Activated naive CD8-positive, alpha-beta T cell treated with anti-CD3 and anti-CD28 coated beads, Interleukin-2, amount 50 U/mL, for 24 hours (primary cell): ENCODE measurements at regions not wholly inside any gene's neighbourhood (a gene's known extent, or its start where the extent isn't known, plus 50 kb on each side); places are given as distances from the start of the nearest gene placed in this dataset.

ENCODE experiments used
- ATAC-seq: fragments of 150-1000 bp; cut with Tn5 transposase; one replicate; pipeline ENCODE4 v1.10.0; 2021
- DNase-seq: peaks from one replicate; pipeline ENCODE4 v3.0.0; 2021
- H3K27ac Mint-ChIP-seq: one replicate; pipeline ENCODE4 v1.8.0; 2021; ENCODE audit warnings: mild to moderate bottlenecking, mixed read lengths
- H3K27me3 Mint-ChIP-seq: one replicate; pipeline ENCODE4 v1.8.0; 2021; ENCODE audit warnings: mixed read lengths
- H3K36me3 Mint-ChIP-seq: one replicate; pipeline ENCODE4 v1.8.0; 2021; ENCODE audit warnings: low read depth, mixed read lengths
- H3K4me1 Mint-ChIP-seq: one replicate; pipeline ENCODE4 v1.8.0; 2021; ENCODE audit warnings: mixed read lengths
- H3K4me3 Mint-ChIP-seq: one replicate; pipeline ENCODE4 v1.8.0; 2021; ENCODE audit warnings: mild to moderate bottlenecking, moderate library complexity, mixed read lengths
- H3K9me3 Mint-ChIP-seq: one replicate; pipeline ENCODE4 v1.8.0; 2021; ENCODE audit warnings: mixed read lengths

DNA sequence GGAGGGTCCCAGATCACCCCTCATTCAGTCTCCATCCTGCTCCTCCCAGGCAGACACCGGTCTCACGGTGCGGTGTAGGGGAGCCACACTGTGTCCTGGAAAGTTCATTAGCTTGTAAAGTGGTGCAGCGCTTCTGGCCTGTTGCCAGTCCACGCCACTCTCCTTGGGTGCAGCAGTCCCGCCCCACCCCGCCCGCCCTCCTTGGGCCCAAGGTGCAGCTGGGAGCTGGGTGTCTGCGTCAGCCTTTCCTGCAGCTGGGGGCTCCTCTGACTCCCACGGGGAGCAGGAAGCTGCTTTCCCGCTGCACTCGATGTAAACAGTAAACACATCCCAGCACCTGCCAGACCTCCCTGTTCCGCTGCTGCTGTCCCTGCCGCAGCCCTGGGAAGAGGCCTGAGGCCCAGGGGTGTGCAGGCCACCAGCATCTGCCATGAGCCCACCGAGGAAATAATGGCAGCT is 53.8 kb upstream of the ASB18 start:
- no peaks in the 10 kb centered on the region for H3K4me1 Mint-ChIP-seq
- H3K27me3 Mint-ChIP-seq, result no peaks in the 10 kb centered on the region
- no peak overlapping the region for H3K27ac Mint-ChIP-seq
- H3K36me3 Mint-ChIP-seq, result no peaks in the 10 kb centered on the region
- DNase-seq (no peak), ATAC-seq (no peak)
- H3K9me3 Mint-ChIP-seq, result peaks cover 4% of the 10 kb centered on the region
- H3K4me3 Mint-ChIP-seq, result no peak overlapping the region

DNA sequence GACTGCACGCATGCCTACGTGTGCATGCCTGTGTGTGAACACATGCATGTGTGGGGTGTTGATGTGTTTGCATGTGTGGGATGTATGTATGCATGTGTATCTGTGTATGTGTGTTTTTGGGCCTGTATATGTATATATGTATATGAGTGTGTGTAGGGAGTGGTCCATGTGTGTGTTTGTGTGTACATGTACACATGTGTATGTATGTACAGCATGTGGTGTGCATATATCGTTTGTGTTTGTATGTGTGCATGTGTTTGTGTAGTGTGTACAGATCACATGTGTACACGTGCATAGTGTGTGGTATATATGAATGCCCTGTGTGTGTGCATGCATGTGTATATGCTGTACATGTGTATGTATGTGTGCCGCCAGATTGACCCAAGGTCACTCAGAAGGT is 54.2 kb upstream of the ASB18 start:
- H3K4me3 Mint-ChIP-seq, result no peak overlapping the region
- peaks cover 4% of the 10 kb centered on the region for H3K9me3 Mint-ChIP-seq
- no peak overlapping the region for H3K27ac Mint-ChIP-seq
- no peaks in the 10 kb centered on the region for H3K4me1 Mint-ChIP-seq
- DNase-seq (no peak), ATAC-seq (no peak)
- H3K27me3 Mint-ChIP-seq, result no peaks in the 10 kb centered on the region
- H3K36me3 Mint-ChIP-seq, result no peaks in the 10 kb centered on the region

- Mint-ChIP-seq H3K36me3 (no peaks in the 10 kb centered on the region), H3K27me3 (no peaks in the 10 kb centered on the region), H3K27ac (no peak overlapping the region), H3K4me3 (no peak overlapping the region), H3K4me1 (no peaks in the 10 kb centered on the region), H3K9me3 (no peaks in the 10 kb centered on the region)
- no peak for DNase-seq
- no peak for ATAC-seq
Measured at GRCh38 chr2:236319036-236319435, 54.8 kb upstream of the ASB18 start.

DNA sequence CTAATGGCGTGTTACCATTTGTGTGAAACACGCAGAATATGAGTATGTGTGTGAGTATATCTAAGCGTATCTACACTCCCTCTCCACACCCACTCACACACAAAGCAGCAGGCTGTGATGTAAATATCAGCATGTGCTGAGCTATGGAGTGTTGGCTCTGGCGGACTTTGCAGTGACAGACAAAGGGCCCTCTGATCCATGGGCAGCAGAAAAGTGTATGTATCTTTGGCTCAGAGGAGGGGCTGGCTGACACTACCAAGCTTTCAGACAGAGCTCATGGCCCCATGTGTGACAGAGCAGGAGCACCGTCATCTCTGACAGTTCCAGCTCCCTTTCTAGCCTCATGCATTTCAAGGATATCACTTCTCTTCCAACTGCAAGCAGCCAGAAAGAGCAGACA is 57.2 kb upstream of the ASB18 start:
- Mint-ChIP-seq H3K36me3 (no peaks in the 10 kb centered on the region), H3K4me3 (no peak overlapping the region), H3K27ac (no peak overlapping the region), H3K9me3 (no peaks in the 10 kb centered on the region), H3K4me1 (no peaks in the 10 kb centered on the region), H3K27me3 (no peaks in the 10 kb centered on the region)
- no peak for DNase-seq
- no peak for ATAC-seq

- Mint-ChIP-seq H3K27me3 (peaks cover 3% of the 10 kb centered on the region), H3K4me3 (no peak overlapping the region), H3K4me1 (no peaks in the 10 kb centered on the region), H3K36me3 (no peaks in the 10 kb centered on the region), H3K9me3 (no peaks in the 10 kb centered on the region), H3K27ac (no peak overlapping the region)
- ATAC-seq, result no peak
- no peak for DNase-seq
Measured at GRCh38 chr2:236333417-236334121, 69.4 kb upstream of the ASB18 start.

DNA sequence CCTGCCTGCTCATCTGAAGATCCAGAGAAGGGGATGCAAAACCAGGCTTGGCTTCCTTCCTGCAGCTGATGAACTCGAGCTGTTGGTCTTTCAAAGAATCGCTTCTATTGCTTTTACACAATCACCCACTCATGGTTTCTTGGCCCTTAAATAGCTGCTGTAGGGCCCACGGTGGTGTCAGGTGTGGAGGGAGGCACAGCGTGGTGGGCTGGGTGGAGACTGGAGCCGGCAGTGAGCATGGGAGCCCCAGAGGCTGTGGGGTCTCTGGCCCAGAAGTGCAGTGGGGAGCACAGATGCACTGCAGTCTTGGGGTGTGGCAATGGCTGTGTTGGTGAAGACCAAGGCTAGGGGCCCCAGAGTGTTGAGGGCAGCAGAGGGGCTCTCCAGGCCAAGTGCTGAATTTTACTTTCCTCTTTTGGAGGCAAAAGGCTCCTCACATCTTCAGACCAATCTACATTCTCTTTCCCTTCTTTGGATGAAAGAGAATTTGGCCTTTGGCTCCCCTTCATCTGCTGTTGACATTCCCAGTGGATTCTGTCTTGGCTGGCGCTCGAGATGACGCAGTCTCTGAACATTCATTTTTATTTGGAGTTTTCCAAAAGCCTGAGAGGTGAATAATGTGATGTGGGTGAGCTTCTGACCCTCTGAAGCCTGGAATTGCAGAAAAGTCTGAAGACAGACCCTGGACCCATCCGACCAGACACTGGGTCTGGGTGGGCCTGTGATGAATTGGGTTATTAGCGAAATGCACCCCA is 70.1 kb upstream of the ASB18 start:
- Mint-ChIP-seq H3K36me3 (no peaks in the 10 kb centered on the region), H3K9me3 (no peaks in the 10 kb centered on the region), H3K27ac (no peak overlapping the region), H3K4me3 (no peak overlapping the region), H3K27me3 (peaks cover 1% of the 10 kb centered on the region), H3K4me1 (no peaks in the 10 kb centered on the region)
- ATAC-seq, result no peak
- DNase-seq, result no peak

- no peak for DNase-seq
- no peaks in the 10 kb centered on the region for H3K4me1 Mint-ChIP-seq
- H3K36me3 Mint-ChIP-seq, result no peaks in the 10 kb centered on the region
- no peak overlapping the region for H3K4me3 Mint-ChIP-seq
- no peaks in the 10 kb centered on the region for H3K9me3 Mint-ChIP-seq
- no peak for ATAC-seq
- H3K27ac Mint-ChIP-seq, result no peak overlapping the region
- no peaks in the 10 kb centered on the region for H3K27me3 Mint-ChIP-seq
Measured at GRCh38 chr2:236335696-236336574, 71.7 kb upstream of the ASB18 start.

GRCh38 chr2:236336575-236337464 is 72.6 kb upstream of the ASB18 start:
- Mint-ChIP-seq H3K4me1 (no peaks in the 10 kb centered on the region), H3K27me3 (no peaks in the 10 kb centered on the region), H3K27ac (no peak overlapping the region), H3K4me3 (no peak overlapping the region), H3K36me3 (no peaks in the 10 kb centered on the region), H3K9me3 (no peaks in the 10 kb centered on the region)
- ATAC-seq (no peak), DNase-seq (no peak)

- Mint-ChIP-seq H3K9me3 (no peaks in the 10 kb centered on the region), H3K27ac (no peak overlapping the region), H3K4me1 (no peaks in the 10 kb centered on the region), H3K36me3 (no peaks in the 10 kb centered on the region), H3K4me3 (no peak overlapping the region), H3K27me3 (no peaks in the 10 kb centered on the region)
- DNase-seq, result no peak
- no peak for ATAC-seq
Measured at GRCh38 chr2:236337465-236338325, 73.5 kb upstream of the ASB18 start.

DNA sequence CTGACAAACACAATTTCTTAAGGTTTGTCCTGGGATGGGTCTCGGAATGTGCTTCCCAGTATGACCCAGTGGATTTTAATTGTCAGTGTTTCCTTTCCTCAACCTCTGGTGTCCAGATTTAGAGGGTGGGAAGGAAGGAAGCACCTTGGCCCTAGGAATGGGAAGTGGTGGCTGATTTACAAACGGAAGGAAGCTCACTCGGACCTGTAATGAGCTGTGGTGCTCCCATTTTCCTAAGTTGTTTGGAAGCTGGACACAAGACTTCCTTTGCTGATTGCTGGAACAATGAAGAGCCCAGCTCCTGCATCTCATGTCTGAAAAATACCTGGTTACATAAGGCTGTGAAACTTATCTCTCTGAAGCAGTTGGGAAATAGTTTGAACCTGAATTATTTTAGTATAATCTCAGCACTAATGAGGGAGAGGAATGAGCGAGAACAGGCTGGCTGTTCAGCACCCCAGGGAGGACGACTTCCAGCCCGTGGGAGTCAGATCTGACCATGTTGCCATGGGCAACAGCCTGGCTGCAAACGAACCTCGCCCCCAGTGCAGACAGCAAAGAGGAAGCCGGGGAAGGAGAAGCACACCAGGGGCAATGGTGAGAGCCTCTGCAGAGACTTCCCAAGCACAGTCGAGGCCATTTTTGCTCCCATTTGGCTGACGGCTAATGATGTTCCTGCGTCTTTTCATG is 74.4 kb upstream of the ASB18 start:
- no peak for DNase-seq
- Mint-ChIP-seq H3K9me3 (no peaks in the 10 kb centered on the region), H3K27ac (no peak overlapping the region), H3K4me1 (no peaks in the 10 kb centered on the region), H3K36me3 (no peaks in the 10 kb centered on the region), H3K4me3 (no peak overlapping the region), H3K27me3 (no peaks in the 10 kb centered on the region)
- ATAC-seq, result no peak

GRCh38 chr2:236340251-236340650 is 76.0 kb upstream of the ASB18 start:
- ATAC-seq (no peak), DNase-seq (no peak)
- no peak overlapping the region for H3K27ac Mint-ChIP-seq
- no peaks in the 10 kb centered on the region for H3K27me3 Mint-ChIP-seq
- H3K36me3 Mint-ChIP-seq, result no peaks in the 10 kb centered on the region
- H3K4me1 Mint-ChIP-seq, result no peaks in the 10 kb centered on the region
- no peak overlapping the region for H3K4me3 Mint-ChIP-seq
- H3K9me3 Mint-ChIP-seq, result no peaks in the 10 kb centered on the region

DNA sequence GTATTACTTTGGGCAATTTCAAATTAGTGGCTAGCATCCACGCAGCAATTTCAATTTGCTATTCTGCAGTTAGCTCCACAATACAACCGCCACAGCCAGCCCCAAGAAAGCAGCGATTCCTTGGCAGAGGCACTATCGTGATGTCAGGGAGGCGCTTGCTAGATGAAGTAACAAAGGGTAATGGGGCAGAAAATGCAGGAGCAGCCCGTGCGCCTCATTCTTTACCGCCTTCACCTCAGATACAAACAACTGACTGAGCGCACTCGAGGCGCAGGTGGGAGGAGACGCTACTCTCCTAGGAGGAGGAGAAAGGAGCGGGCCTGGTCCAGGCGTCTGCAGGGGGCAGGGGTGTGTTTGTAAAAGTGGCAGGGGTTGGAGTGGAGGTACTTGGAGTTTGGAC is 76.9 kb upstream of the ASB18 start:
- DNase-seq (no peak), ATAC-seq (no peak)
- no peaks in the 10 kb centered on the region for H3K36me3 Mint-ChIP-seq
- no peak overlapping the region for H3K4me3 Mint-ChIP-seq
- H3K9me3 Mint-ChIP-seq, result no peaks in the 10 kb centered on the region
- H3K27ac Mint-ChIP-seq, result no peak overlapping the region
- H3K27me3 Mint-ChIP-seq, result no peaks in the 10 kb centered on the region
- H3K4me1 Mint-ChIP-seq, result no peaks in the 10 kb centered on the region

- H3K27ac Mint-ChIP-seq, result no peak overlapping the region
- no peak overlapping the region for H3K4me3 Mint-ChIP-seq
- H3K4me1 Mint-ChIP-seq, result no peaks in the 10 kb centered on the region
- DNase-seq (no peak), ATAC-seq (no peak)
- H3K36me3 Mint-ChIP-seq, result no peaks in the 10 kb centered on the region
- no peaks in the 10 kb centered on the region for H3K9me3 Mint-ChIP-seq
- no peaks in the 10 kb centered on the region for H3K27me3 Mint-ChIP-seq
Measured at GRCh38 chr2:236341721-236342120, 77.5 kb upstream of the ASB18 start.
